ENCODE measurements at regions not wholly inside any gene's neighbourhood (a gene's known extent, or its start where the extent isn't known, plus 50 kb on each side); places are given as distances from the start of the nearest gene placed in this dataset.
"Not testable (repeated sequence)": the region's sequence is repeated elsewhere in the genome, so short reads cannot be mapped to it uniquely, and the experiment has no call there.

- no peak for DNase-seq
Observed at GRCh38 chr5:87150630-87151029, 117.1 kb upstream of the RASA1 start.

- DNase-seq: peak; percentile 84
Observed at GRCh38 chr5:87151547-87151946, 116.1 kb upstream of the RASA1 start.

DNA sequence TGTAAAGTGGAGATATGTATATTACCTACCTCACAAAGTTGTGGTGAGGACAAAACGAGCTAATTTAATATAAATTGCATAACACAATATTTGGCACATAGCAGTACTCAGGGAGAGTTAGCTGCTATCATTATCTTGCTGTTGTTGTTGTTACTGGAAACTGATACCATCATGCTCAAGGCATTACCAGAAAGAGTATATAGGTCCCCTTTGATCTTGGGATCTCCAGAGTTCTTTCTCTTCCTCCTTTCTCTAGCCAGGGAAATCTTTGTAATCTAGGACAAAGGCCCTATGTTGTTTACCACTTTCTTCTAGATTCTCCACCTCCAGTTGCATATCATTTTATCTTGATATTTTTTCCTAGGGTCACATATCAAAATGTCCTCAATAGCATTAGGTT lies 114.8 kb upstream of the RASA1 start:
- peak; percentile 41 for DNase-seq

DNA sequence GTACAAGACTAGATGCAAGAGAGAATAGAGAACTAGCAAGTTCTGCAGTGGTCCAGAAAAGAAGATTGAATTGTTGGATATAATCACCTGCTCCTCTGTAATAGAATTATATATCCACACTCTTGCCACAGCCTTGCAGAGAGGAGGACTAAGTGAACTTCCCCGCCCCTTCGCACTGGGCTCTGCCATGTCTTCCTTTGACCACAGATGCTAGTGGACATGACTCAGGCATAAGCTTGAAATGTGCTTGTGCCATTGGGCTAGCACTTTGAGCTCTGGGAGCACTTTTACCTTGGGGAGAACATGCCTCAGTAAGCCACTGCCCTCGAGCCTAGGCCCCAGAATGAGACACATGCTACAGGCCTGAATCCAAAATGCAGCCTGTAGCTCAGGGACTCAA lies 113.5 kb upstream of the RASA1 start:
- DNase-seq: no peak

DNA sequence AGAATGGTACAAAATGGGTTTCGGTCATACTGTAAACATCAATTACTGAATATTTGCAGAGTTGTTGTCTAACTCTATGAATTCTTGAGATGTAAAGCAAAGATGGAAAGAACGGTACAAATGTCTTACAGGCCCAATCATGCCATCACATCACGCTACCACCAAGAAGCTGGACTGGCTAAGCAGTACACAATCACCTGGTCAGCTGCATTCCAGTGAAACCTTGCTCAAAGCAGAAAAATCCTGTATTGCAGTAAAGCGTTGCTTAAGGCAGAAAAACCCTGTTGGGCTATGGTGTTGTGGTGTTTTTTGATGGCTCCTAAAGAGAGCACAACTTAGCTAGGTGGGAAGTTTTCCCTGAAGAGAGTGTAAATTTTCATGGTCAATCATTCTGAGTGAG lies 112.6 kb upstream of the RASA1 start:
- DNase-seq: no peak

GRCh38 chr5:87156631-87157030 lies 111.1 kb upstream of the RASA1 start:
- no peak for DNase-seq

DNA sequence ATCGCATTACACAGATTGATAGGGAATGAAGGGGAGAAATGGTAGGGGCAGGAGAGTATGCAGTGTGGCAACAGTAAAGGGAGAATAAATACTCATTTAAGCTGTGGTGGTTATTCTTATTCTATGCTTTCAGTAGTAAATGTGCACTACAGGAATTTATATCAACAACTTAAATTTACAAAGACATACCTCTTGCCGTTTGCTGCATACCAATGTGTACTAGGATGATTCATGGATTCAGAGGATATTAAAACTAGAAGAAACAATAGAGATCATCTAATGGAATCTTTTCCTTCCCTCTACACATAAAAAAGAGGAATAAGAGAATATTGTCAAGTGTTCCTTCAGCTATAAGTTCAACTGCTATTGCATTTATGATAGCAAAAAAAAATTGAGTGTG lies 103.3 kb upstream of the RASA1 start:
- DNase-seq: no peak

GRCh38 chr5:87169300-87169991 lies 98.2 kb upstream of the RASA1 start:
- DNase-seq: no peak

DNA sequence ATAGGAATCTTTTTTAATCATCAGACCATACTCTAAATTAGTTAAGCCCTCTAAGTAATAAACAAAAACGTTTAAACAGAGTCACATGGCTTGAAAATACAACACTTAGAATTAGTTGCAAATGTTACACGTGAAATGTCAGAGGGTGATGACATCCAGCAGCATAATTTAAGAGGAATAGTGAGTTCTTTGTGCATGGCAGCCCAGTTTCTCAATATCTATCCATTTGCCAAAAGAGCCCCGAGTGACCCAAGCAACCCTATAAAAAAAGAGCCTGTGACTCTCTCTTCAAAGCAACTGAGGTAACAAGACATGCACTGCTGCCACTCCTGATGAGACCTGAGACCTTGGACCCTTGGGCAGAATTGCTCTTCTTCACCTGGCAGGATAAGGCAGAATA lies 96.9 kb upstream of the RASA1 start:
- DNase-seq: no peak

- DNase-seq: no peak
Observed at GRCh38 chr5:87182649-87183048, 85.0 kb upstream of the RASA1 start.

GRCh38 chr5:87183896-87184295 lies 83.8 kb upstream of the RASA1 start:
- peak; percentile 22 for DNase-seq

DNA sequence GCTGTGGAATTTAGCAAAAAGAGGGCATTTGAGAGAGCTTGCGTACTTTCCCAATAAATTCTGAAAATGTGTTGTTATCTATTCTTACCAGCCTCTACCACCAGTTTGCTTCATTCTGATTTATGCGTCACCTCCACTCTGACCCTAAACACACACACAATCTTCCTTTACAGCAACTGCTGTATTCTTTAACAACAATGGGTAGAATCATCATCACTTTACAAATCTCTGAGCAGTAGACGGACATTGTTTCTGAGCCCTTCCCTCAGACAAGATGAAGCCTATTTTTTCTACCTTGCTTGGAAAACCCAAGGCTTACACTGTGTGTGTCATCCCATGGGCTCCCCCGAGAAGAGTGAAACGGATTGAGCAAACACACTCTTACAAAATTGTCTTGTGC lies 83.1 kb upstream of the RASA1 start:
- DNase-seq: no peak

GRCh38 chr5:87185838-87186237 lies 81.8 kb upstream of the RASA1 start:
- DNase-seq: no peak

DNA sequence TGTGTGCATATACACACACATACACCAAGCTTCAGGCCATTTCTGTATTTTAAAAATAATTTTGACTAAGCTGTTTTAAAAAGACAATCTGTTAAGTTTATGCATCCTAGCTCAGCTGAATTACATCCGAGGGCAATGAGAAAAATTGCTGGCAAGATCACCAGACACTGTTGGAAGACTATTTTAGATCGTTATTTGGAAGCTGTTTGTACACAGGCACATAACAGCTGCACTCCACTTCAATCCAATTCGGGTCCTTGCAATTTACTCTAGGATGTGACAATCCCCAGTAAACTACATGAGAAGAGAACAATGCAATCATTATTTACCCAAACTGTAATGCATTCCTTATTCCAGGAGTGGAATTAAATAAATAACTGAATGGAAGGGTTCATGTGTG lies 79.3 kb upstream of the RASA1 start:
- DNase-seq: no peak

DNA sequence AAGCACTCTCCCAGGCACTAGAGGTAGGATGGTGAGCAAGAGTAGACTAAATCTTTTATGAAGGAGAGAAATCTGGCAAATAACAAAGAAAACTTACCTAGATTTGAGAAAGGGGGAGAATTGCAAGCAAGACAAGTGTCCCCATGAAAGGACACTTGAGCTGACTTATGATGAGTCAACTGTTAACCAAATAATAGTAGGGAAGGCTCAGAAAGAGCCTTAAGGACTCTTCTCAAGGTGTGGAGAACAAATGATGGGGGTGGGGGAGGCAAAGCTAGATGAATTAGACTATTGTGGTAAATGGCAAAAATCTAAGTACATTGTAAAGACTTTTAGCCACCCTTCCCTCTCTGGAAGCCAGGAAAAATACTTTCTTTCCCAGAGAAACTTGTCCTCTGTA lies 77.6 kb upstream of the RASA1 start:
- no peak for DNase-seq

DNA sequence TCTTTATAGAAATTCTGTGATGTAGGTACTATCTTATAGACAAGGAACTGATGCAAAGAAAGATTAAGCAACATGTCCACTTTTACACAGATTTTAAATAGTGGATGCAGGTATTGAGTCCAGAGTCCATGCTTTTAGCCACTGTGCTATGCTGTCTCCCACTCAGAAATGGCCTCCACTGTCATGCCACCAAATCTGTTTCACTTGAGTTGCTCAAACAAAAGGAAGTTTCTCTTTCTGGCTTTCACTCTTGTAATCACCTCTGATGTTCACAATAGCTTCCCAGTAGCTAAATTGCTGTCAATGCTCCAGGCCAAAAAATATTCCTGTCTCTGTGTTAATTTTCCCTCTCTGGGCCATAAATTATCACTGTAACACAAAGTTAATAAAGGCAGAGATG lies 77.0 kb upstream of the RASA1 start:
- DNase-seq: peak; percentile 31

DNA sequence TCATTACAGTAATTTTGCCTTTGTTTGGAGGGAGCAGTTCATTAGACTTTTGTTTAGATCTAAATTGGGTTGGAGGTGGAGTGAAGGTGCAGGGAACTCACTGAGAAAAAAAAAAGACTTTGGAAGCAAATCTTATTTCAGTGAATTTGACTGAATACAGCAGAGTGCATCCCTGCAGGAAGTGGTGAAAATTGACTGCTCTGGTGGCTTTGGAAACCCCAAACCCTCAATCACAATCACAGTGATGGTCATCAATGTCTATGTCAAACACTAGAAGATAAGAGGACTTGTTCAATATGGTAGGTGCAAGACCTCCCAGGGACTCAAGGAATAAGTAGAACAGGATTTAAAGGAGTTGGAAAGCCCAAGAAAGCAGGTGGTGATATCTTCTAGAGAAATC lies 76.0 kb upstream of the RASA1 start:
- DNase-seq: no peak

GRCh38 chr5:87195104-87195591 lies 72.5 kb upstream of the RASA1 start:
- DNase-seq: peak; percentile 78

DNA sequence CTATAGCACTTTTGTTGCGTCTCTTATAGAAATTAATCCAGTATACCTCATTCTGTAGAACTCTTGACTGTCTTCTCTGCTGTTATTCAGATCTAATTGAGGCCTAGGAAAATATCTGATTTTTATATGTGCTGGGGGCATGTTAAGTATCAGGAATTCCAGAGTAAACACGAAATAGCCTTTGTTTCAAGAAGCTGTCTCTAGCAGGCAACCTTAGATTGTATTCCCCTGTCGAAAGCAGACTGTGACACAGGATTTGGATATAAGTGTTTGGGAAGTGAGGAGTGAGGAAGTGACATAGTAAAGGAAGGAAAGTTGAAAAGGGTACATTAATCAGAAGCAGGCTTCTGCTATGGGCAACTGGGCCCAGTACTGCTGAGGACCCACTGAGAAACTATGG lies 72.1 kb upstream of the RASA1 start:
- DNase-seq: no peak

GRCh38 chr5:87198010-87198409 lies 69.7 kb upstream of the RASA1 start:
- no peak for DNase-seq

DNA sequence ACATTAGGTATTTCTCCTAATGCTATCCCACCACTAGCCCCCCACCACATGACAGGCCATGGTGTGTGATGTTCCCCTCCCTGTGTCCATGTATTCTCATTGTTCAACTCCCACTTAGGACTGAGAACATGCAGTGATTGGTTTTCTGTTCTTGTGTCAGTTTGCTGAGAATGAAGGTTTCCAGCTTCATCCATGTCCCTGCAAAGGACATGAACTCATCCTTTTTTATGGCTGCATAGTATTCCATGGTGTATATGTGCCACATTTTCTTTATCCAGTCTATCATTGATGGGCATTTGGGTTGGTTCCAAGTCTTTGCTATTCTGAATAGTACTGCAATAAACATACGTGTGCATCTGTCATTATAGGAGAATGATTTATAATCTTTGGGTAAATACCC lies 68.4 kb upstream of the RASA1 start:
- DNase-seq: not testable (repeated sequence)

DNA sequence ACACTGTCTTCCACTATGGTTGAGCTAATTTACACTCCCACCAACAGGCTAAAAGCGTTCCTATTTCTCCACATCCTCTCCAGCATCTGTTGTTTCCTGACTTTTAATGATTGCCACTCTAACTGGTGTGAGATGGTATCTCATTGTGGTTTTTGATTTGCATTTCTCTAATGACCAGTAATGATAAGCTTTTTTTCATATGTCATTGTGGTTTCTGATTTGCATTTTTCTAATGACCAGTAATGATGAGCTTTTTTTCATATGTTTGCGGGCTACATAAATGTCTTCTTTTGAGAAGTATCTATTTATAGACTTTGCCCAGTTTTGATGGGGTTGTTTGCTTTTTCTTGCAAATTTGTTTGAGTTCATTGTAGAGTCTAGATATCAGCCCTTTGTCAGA lies 68.0 kb upstream of the RASA1 start:
- not testable (repeated sequence) for DNase-seq

- no peak for DNase-seq
Observed at GRCh38 chr5:87210076-87210475, 57.6 kb upstream of the RASA1 start.

GRCh38 chr5:87210743-87211142 lies 56.9 kb upstream of the RASA1 start:
- DNase-seq: no peak

DNA sequence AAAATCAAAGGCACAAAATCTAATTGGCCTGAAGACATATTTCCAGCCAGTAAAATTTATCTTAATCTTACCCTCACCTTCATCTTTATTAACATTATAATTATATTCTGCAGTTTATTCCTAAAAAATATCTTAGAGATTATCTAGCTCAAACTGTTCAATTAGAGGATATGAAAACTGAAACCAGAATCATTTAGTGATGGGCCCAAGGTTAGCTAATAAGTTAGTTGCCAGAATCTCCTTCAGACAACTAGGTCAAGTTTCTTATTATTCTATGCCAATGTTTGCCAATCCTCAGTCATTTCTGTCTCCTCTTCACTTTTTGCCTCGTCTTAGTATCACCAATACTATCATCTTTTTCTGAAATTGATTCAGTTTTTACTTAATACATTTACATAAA lies 56.0 kb upstream of the RASA1 start:
- no peak for DNase-seq
